Ishikawa (cell line): ENCODE measurements at regions not wholly inside any gene's neighbourhood (a gene's known extent, or its start where the extent isn't known, plus 50 kb on each side); places are given as distances from the start of the nearest gene placed in this dataset.

Experiments
- CEBPB ChIP-seq: IDR thresholded peaks from 2 replicates; pipeline ENCODE4 v1.6.1; 2012
- CREB1 ChIP-seq: IDR thresholded peaks from 2 replicates; pipeline ENCODE4 v1.6.1; 2012; ENCODE audit warnings: low read depth
- EGR1 ChIP-seq: IDR thresholded peaks from 2 replicates; pipeline ENCODE4 v1.6.1; 2012
- EP300 ChIP-seq: IDR thresholded peaks from 2 replicates; pipeline ENCODE4 v1.6.1; 2012; ENCODE audit warnings: borderline replicate concordance
- FOXM1 ChIP-seq: IDR thresholded peaks from 2 replicates; pipeline ENCODE4 v1.6.1; 2012; ENCODE audit warnings: low read depth, borderline replicate concordance
- MAX ChIP-seq: IDR thresholded peaks from 2 replicates; pipeline ENCODE4 v1.6.1; 2012
- NFIC ChIP-seq: IDR thresholded peaks from 2 replicates; pipeline ENCODE4 v1.6.1; 2012
- RAD21 ChIP-seq: IDR thresholded peaks from 2 replicates; pipeline ENCODE4 v1.6.1; 2012; ENCODE audit warnings: low read depth
- TAF1 ChIP-seq: IDR thresholded peaks from 2 replicates; pipeline ENCODE4 v1.6.1; 2012; ENCODE audit warnings: low read depth, mild to moderate bottlenecking
- TCF12 ChIP-seq: IDR thresholded peaks from 2 replicates; pipeline ENCODE4 v1.6.1; 2012; ENCODE audit warnings: low read depth
- TEAD4 ChIP-seq: IDR thresholded peaks from 2 replicates; pipeline ENCODE4 v1.6.1; 2012
- YY1 ChIP-seq: IDR thresholded peaks from 2 replicates; pipeline ENCODE4 v1.6.1; 2012; ENCODE audit warnings: low read depth
- TF ChIP-seq, protein P1 (sequence below): IDR thresholded peaks from 2 replicates; pipeline ENCODE4 v1.6.1; 2012; ENCODE audit warnings: low read depth, mild to moderate bottlenecking
- TF ChIP-seq, protein P2 (sequence below): IDR thresholded peaks from 2 replicates; pipeline ENCODE4 v1.6.1; 2012

DNA sequence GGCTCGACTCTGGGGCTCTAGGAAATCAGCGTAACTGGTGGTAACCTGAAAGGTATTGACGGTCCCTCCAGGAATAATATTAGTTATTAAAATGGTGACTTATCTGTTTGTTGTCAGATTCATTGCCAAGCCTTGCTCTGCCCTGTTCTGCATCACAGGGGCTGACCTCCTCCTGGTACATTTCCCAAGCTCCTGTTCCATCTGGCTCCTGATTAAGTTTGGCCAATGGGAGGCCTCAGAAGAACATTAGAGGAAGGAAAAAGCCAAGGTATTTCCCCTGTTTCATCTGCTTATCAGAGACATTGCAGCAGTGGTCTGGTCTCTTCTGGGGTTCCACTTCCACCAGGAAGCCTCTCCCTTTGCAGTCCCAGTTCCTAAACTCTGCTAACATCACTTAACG is 527.0 kb downstream of the TNS1 start:
- no peak for TF ChIP-seq YY1
- TF ChIP-seq TEAD4 = no peak
- no peak for TF ChIP-seq EGR1
- TF ChIP-seq CREB1 = no peak
- TF ChIP-seq, protein P1, sequence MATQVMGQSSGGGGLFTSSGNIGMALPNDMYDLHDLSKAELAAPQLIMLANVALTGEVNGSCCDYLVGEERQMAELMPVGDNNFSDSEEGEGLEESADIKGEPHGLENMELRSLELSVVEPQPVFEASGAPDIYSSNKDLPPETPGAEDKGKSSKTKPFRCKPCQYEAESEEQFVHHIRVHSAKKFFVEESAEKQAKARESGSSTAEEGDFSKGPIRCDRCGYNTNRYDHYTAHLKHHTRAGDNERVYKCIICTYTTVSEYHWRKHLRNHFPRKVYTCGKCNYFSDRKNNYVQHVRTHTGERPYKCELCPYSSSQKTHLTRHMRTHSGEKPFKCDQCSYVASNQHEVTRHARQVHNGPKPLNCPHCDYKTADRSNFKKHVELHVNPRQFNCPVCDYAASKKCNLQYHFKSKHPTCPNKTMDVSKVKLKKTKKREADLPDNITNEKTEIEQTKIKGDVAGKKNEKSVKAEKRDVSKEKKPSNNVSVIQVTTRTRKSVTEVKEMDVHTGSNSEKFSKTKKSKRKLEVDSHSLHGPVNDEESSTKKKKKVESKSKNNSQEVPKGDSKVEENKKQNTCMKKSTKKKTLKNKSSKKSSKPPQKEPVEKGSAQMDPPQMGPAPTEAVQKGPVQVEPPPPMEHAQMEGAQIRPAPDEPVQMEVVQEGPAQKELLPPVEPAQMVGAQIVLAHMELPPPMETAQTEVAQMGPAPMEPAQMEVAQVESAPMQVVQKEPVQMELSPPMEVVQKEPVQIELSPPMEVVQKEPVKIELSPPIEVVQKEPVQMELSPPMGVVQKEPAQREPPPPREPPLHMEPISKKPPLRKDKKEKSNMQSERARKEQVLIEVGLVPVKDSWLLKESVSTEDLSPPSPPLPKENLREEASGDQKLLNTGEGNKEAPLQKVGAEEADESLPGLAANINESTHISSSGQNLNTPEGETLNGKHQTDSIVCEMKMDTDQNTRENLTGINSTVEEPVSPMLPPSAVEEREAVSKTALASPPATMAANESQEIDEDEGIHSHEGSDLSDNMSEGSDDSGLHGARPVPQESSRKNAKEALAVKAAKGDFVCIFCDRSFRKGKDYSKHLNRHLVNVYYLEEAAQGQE = no peak
- TF ChIP-seq NFIC = no peak
- no peak for TF ChIP-seq EP300
- TF ChIP-seq TAF1 = no peak
- TF ChIP-seq, protein P2, sequence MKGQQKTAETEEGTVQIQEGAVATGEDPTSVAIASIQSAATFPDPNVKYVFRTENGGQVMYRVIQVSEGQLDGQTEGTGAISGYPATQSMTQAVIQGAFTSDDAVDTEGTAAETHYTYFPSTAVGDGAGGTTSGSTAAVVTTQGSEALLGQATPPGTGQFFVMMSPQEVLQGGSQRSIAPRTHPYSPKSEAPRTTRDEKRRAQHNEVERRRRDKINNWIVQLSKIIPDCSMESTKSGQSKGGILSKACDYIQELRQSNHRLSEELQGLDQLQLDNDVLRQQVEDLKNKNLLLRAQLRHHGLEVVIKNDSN = no peak
- TF ChIP-seq CEBPB = no peak
- no peak for TF ChIP-seq MAX
- no peak for TF ChIP-seq TCF12
- no peak for TF ChIP-seq FOXM1
- TF ChIP-seq RAD21 = no peak
